Progenitor cell of endocrine pancreas (in vitro differentiated cells): ENCODE measurements at regions not wholly inside any gene's neighbourhood (a gene's known extent, or its start where the extent isn't known, plus 50 kb on each side); places are given as distances from the start of the nearest gene placed in this dataset.

Experiments used
- DNase-seq: peaks from one replicate; pipeline ENCODE4 v3.0.0; 2021; ENCODE audit warnings: low spot score; ENCODE audit not compliant: unreplicated experiment
- H3K27ac Mint-ChIP-seq: 2 replicates; pipeline ENCODE4 v1.8.0; 2021; ENCODE audit warnings: mild to moderate bottlenecking, moderate library complexity, mixed read lengths
- H3K27me3 Mint-ChIP-seq: 2 replicates; pipeline ENCODE4 v1.8.0; 2021; ENCODE audit warnings: mixed read lengths
- H3K36me3 Mint-ChIP-seq: 2 replicates; pipeline ENCODE4 v1.8.0; 2022; ENCODE audit warnings: mixed read lengths; ENCODE audit not compliant: insufficient read depth
- H3K4me1 Mint-ChIP-seq: 2 replicates; pipeline ENCODE4 v1.8.0; 2021; ENCODE audit warnings: low read depth, mixed read lengths
- H3K4me3 Mint-ChIP-seq: 2 replicates; pipeline ENCODE4 v1.8.0; 2021; ENCODE audit warnings: low read depth, mild to moderate bottlenecking, moderate library complexity, mixed read lengths
- H3K9me3 Mint-ChIP-seq: 2 replicates; pipeline ENCODE4 v1.8.0; 2021; ENCODE audit warnings: low read depth, mixed read lengths
- TF ChIP-seq, protein P1 (sequence below): fragments of 200-600 bp; sonication (generic); IDR thresholded peaks from one replicate; pipeline ENCODE4 v1.5.0; 2021; ENCODE audit warnings: antibody characterized with exemption, mild to moderate bottlenecking; ENCODE audit not compliant: unreplicated experiment

GRCh38 chr4:32140636-32141035 is 1420.5 kb downstream of the PCDH7 start:
- H3K27me3 Mint-ChIP-seq, result no peaks in the 10 kb centered on the region
- TF ChIP-seq, protein P1, sequence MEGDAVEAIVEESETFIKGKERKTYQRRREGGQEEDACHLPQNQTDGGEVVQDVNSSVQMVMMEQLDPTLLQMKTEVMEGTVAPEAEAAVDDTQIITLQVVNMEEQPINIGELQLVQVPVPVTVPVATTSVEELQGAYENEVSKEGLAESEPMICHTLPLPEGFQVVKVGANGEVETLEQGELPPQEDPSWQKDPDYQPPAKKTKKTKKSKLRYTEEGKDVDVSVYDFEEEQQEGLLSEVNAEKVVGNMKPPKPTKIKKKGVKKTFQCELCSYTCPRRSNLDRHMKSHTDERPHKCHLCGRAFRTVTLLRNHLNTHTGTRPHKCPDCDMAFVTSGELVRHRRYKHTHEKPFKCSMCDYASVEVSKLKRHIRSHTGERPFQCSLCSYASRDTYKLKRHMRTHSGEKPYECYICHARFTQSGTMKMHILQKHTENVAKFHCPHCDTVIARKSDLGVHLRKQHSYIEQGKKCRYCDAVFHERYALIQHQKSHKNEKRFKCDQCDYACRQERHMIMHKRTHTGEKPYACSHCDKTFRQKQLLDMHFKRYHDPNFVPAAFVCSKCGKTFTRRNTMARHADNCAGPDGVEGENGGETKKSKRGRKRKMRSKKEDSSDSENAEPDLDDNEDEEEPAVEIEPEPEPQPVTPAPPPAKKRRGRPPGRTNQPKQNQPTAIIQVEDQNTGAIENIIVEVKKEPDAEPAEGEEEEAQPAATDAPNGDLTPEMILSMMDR, result no peak
- H3K9me3 Mint-ChIP-seq, result peaks cover 8% of the 10 kb centered on the region
- H3K27ac Mint-ChIP-seq, result no peak overlapping the region
- no peaks in the 10 kb centered on the region for H3K36me3 Mint-ChIP-seq
- DNase-seq, result no peak
- H3K4me3 Mint-ChIP-seq, result no peak overlapping the region
- H3K4me1 Mint-ChIP-seq, result peaks cover 5% of the 10 kb centered on the region

- Mint-ChIP-seq H3K27ac (no peak overlapping the region), H3K4me3 (no peak overlapping the region), H3K4me1 (peaks cover 5% of the 10 kb centered on the region), H3K36me3 (no peaks in the 10 kb centered on the region), H3K27me3 (no peaks in the 10 kb centered on the region), H3K9me3 (peaks cover 8% of the 10 kb centered on the region)
- no peak for DNase-seq
- TF ChIP-seq, protein P1, result no peak
These were observed 1421.9 kb downstream of the PCDH7 start for GRCh38 chr4:32142075-32142474.

DNA sequence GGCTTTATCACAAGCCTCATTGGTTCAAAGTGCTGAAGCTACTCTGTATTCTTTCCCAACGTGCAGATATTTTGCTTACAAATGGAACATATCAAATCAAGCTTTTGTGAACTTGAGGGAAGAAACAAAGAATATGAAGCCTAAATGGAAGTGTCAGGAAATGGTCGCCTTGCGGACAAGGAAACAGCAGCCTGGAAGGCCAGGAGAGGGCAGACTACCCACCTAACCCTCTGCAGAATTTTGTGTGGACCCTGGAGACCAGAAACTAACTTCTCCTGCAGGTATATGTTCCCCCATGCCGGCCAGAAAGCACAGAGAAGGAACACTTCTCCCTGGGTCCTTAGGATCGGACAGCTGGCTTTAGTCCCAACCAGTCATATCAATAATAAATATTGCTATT is 1425.8 kb downstream of the PCDH7 start:
- H3K9me3 Mint-ChIP-seq, result peaks cover 8% of the 10 kb centered on the region
- TF ChIP-seq, protein P1, result peak; percentile 16
- H3K27me3 Mint-ChIP-seq, result no peaks in the 10 kb centered on the region
- H3K4me1 Mint-ChIP-seq, result peaks cover 5% of the 10 kb centered on the region
- no peak overlapping the region for H3K27ac Mint-ChIP-seq
- no peak overlapping the region for H3K4me3 Mint-ChIP-seq
- DNase-seq, result no peak
- no peaks in the 10 kb centered on the region for H3K36me3 Mint-ChIP-seq

DNA sequence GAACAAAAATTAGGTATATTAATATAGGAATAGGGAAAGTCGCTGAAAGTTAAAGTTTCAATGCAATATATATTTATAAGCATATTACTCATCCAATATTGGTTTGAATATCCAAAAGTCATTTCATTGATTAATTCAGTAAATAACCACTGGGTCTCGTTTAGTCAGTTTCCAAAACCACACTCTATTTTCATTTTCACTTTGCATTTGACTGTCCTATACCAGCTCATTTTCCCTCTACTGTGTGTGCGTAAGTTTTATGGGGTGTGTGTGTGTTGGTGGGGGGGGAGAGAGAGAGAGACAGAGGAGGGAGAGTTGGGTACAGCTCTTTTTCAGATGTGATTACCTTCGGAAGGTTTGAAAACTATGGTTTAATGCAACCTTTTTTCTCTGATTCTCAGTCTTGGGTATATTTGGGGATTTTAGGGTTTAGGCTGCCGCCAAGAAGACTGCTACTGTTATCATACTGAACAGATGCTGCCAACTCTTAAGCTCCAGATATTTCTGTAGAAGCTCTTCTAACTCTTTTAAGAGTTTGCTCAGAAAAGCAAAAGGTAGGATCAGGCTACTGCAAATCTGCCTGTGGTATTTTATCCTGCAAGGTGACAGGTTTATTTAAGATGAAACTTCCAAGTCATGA is 1427.4 kb downstream of the PCDH7 start:
- H3K27me3 Mint-ChIP-seq, result no peaks in the 10 kb centered on the region
- peaks cover 5% of the 10 kb centered on the region for H3K4me1 Mint-ChIP-seq
- no peak for DNase-seq
- H3K4me3 Mint-ChIP-seq, result no peak overlapping the region
- TF ChIP-seq, protein P1, result no peak
- H3K27ac Mint-ChIP-seq, result no peak overlapping the region
- no peaks in the 10 kb centered on the region for H3K36me3 Mint-ChIP-seq
- H3K9me3 Mint-ChIP-seq, result peaks cover 8% of the 10 kb centered on the region

GRCh38 chr4:32148111-32148666 is 1428.0 kb downstream of the PCDH7 start:
- DNase-seq, result no peak
- no peaks in the 10 kb centered on the region for H3K36me3 Mint-ChIP-seq
- peaks cover 7% of the 10 kb centered on the region for H3K9me3 Mint-ChIP-seq
- TF ChIP-seq, protein P1, result no peak
- no peak overlapping the region for H3K27ac Mint-ChIP-seq
- H3K27me3 Mint-ChIP-seq, result no peaks in the 10 kb centered on the region
- H3K4me3 Mint-ChIP-seq, result no peak overlapping the region
- H3K4me1 Mint-ChIP-seq, result peaks cover 5% of the 10 kb centered on the region
